HCT116 (cell line): ENCODE measurements at regions not wholly inside any gene's neighbourhood (a gene's known extent, or its start where the extent isn't known, plus 50 kb on each side); places are given as distances from the start of the nearest gene placed in this dataset.

ENCODE experiments used
- CBX3 ChIP-seq: IDR thresholded peaks from 2 replicates; pipeline ENCODE4 v1.6.1; 2012; ENCODE audit warnings: low read depth
- CEBPB ChIP-seq: IDR thresholded peaks from 2 replicates; pipeline ENCODE4 v1.6.1; 2012; ENCODE audit warnings: low read depth
- EGR1 ChIP-seq: IDR thresholded peaks from 2 replicates; pipeline ENCODE4 v1.6.1; 2012; ENCODE audit warnings: low read depth
- EZH2 ChIP-seq: fragments of 200-600 bp; sonication (generic); IDR thresholded peaks from 2 replicates; pipeline ENCODE4 v1.6.1; 2017; ENCODE audit warnings: antibody characterized with exemption, mixed run types
- EZH2phosphoT487 ChIP-seq: fragments of 200-600 bp; IDR thresholded peaks from 2 replicates; pipeline ENCODE4 v1.6.1; 2018; ENCODE audit warnings: antibody characterized with exemption, borderline replicate concordance
- POLR2A ChIP-seq: IDR thresholded peaks from 2 replicates; pipeline ENCODE4 v1.7.0; 2011; ENCODE audit warnings: borderline replicate concordance; ENCODE audit not compliant: insufficient read depth, insufficient read length; ENCODE audit errors: extremely low read depth
- POLR2AphosphoS5 ChIP-seq: IDR thresholded peaks from 2 replicates; pipeline ENCODE4 v1.6.1; 2011; ENCODE audit warnings: mild to moderate bottlenecking, low read depth, low read length, moderate library complexity
- RAD21 ChIP-seq: IDR thresholded peaks from 2 replicates; pipeline ENCODE4 v1.6.1; 2012; ENCODE audit warnings: low read depth, mild to moderate bottlenecking
- YY1 ChIP-seq: IDR thresholded peaks from 2 replicates; pipeline ENCODE4 v1.6.1; 2011; ENCODE audit warnings: low read length, low read depth, moderate library complexity, mild to moderate bottlenecking; ENCODE audit not compliant: insufficient replicate concordance; ENCODE audit errors: extremely low read depth
- ZFX ChIP-seq: fragments of 450-650 bp; IDR thresholded peaks from 2 replicates; pipeline ENCODE4 v1.6.1; 2017
- TF ChIP-seq, protein P1 (sequence below), 3 experiments: fragments of 200-600 bp in 1 of 3; sonication (generic) in 1 of 3; IDR thresholded peaks in 2 of 3; conservative IDR thresholded peaks in 1 of 3; 2 replicates each; pipeline ENCODE4 v1.5.1; 2012 to 2017; ENCODE audit warnings: low read depth in 2 of 3, low read length in 2 of 3, antibody characterized with exemption in 1 of 3, borderline replicate concordance in 1 of 3, control low read depth in 1 of 3, mild to moderate bottlenecking in 1 of 3, mixed read lengths in 1 of 3, mixed run types in 1 of 3, moderate library complexity in 1 of 3; ENCODE audit not compliant: insufficient read depth in 1 of 3
- TF ChIP-seq, protein P2 (sequence below): IDR thresholded peaks from 2 replicates; pipeline ENCODE4 v1.6.1; 2012; ENCODE audit warnings: low read depth
- TF ChIP-seq, protein P3 (sequence below): IDR thresholded peaks from 2 replicates; pipeline ENCODE4 v1.6.1; 2012

DNA sequence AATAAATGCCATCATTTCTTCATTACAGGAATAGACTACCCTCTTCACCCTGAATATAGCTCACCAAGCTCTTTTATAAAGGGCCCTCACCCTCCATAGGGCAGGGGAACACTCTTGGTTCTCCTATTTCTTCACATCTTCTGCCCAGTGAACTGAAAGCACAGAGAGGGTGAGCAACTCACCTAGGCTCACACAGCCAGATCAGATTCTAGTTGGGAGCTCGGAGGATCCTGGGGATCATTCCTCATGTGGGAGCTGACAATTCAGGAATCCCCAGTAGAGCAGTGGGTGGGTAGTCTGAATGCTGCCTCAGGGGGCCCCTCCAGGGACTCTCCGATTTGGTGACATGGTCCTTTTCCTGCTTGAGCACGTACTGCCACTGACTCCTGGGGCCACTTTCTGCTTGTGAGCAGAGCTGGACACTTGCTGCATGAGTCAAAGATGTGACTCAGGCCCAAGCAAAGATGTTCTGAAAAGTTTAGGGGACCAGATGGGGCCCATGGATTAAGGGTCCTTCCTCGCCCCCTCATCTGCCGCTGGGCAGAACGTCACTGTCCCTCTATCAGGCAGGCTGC lies 63.7 kb upstream of the WNT4 start:
- TF ChIP-seq, protein P1, sequence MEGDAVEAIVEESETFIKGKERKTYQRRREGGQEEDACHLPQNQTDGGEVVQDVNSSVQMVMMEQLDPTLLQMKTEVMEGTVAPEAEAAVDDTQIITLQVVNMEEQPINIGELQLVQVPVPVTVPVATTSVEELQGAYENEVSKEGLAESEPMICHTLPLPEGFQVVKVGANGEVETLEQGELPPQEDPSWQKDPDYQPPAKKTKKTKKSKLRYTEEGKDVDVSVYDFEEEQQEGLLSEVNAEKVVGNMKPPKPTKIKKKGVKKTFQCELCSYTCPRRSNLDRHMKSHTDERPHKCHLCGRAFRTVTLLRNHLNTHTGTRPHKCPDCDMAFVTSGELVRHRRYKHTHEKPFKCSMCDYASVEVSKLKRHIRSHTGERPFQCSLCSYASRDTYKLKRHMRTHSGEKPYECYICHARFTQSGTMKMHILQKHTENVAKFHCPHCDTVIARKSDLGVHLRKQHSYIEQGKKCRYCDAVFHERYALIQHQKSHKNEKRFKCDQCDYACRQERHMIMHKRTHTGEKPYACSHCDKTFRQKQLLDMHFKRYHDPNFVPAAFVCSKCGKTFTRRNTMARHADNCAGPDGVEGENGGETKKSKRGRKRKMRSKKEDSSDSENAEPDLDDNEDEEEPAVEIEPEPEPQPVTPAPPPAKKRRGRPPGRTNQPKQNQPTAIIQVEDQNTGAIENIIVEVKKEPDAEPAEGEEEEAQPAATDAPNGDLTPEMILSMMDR (IDR thresholded peaks at IDR 0.05 in 2 of 3, conservative IDR thresholded peaks at IDR 0.05 in 1 of 3; ENCODE audit: borderline replicate concordance in 1 of 3, insufficient read depth in 1 of 3, low read depth in 2 of 3, low read length in 2 of 3), result no peak
- TF ChIP-seq CEBPB, result no peak
- no peak for TF ChIP-seq POLR2AphosphoS5
- no peak for TF ChIP-seq CBX3
- TF ChIP-seq EGR1, result no peak
- TF ChIP-seq POLR2A, result no peak
- TF ChIP-seq, protein P2, sequence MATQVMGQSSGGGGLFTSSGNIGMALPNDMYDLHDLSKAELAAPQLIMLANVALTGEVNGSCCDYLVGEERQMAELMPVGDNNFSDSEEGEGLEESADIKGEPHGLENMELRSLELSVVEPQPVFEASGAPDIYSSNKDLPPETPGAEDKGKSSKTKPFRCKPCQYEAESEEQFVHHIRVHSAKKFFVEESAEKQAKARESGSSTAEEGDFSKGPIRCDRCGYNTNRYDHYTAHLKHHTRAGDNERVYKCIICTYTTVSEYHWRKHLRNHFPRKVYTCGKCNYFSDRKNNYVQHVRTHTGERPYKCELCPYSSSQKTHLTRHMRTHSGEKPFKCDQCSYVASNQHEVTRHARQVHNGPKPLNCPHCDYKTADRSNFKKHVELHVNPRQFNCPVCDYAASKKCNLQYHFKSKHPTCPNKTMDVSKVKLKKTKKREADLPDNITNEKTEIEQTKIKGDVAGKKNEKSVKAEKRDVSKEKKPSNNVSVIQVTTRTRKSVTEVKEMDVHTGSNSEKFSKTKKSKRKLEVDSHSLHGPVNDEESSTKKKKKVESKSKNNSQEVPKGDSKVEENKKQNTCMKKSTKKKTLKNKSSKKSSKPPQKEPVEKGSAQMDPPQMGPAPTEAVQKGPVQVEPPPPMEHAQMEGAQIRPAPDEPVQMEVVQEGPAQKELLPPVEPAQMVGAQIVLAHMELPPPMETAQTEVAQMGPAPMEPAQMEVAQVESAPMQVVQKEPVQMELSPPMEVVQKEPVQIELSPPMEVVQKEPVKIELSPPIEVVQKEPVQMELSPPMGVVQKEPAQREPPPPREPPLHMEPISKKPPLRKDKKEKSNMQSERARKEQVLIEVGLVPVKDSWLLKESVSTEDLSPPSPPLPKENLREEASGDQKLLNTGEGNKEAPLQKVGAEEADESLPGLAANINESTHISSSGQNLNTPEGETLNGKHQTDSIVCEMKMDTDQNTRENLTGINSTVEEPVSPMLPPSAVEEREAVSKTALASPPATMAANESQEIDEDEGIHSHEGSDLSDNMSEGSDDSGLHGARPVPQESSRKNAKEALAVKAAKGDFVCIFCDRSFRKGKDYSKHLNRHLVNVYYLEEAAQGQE, result no peak
- no peak for TF ChIP-seq YY1
- TF ChIP-seq, protein P3, sequence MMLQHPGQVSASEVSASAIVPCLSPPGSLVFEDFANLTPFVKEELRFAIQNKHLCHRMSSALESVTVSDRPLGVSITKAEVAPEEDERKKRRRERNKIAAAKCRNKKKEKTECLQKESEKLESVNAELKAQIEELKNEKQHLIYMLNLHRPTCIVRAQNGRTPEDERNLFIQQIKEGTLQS, result no peak
- TF ChIP-seq RAD21, result no peak
- no peak for TF ChIP-seq EZH2phosphoT487
- TF ChIP-seq ZFX, result no peak
- no peak for TF ChIP-seq EZH2
